ENCODE measurements at regions not wholly inside any gene's neighbourhood (a gene's known extent, or its start where the extent isn't known, plus 50 kb on each side); places are given as distances from the start of the nearest gene placed in this dataset.
A peak's percentile ranks its signal among the peaks of the same experiment; 100 is the strongest.

DNA sequence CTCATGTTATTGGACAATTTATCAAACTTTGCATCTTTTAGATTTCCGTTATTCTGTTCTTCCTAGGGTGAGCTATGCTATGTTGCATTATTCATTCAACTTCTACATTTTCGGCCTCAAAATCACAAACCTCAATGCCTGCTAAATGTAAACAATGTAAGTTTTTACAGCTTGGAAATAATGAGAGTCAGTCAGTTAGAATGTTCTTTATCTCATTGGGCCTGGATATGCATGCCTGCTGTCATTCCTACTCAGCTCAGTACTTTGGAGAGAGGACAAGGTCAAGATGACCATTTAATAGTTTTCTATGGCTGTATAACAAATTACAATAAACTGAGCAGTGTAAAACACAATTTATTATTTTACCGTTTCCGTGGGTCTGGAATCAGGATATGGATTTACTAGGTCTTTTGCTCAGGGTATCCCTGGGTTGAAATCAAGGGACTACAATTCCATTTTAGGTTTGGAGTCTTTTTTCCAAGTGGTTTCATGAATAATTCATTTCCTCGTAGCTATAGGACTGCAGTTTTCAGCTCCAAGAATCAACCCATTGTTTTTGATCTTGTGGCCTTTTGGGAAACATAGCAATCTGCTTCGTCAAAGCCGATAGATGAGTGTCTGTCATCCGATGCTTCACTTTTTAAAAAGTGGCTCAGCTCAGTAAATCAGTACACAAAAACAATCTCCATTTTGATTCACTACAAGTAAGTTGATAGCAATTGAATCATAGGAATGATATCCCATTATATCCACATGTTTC is 1143.2 kb upstream of the CDH6 start:
- no peak overlapping the region for H2BK5ac ChIP-seq (ENCODE audit: low read depth, low read length)
- H3K27ac ChIP-seq (ENCODE audit: low read depth, low read length): no peak overlapping the region
- ChIA-PET POLR2A (ENCODE audit: partially characterized antibody) (no interaction called here), CTCF (ENCODE audit: partially characterized antibody) (interaction anchor here (0.9 to 3.9 kb wide), 3 partner anchors 9 to 352 kb away, joined by 3 to 21 read pairs (median 3); no protein-coding TSS in a partner anchor)
- H3K79me1 ChIP-seq (ENCODE audit: low read depth, low read length): no peaks in the 10 kb centered on the region
- H4K8ac ChIP-seq (ENCODE audit: extremely low read depth, insufficient read depth, low read length): no peak overlapping the region
- TF ChIP-seq POLR2AphosphoS5 (IDR thresholded peaks at IDR 0.05; ENCODE audit: low read depth, low read length): no peak
- TF ChIP-seq KDM4A (IDR thresholded peaks at IDR 0.05; ENCODE audit: low read depth, low read length, severe bottlenecking): no peak
- no peak for TF ChIP-seq SAP30 (IDR thresholded peaks at IDR 0.05; ENCODE audit: insufficient read depth, insufficient replicate concordance, low read length)
- no peak for TF ChIP-seq GTF2F1 (IDR thresholded peaks at IDR 0.05; ENCODE audit: borderline replicate concordance, low read depth, low read length)
- TF ChIP-seq, protein P1, sequence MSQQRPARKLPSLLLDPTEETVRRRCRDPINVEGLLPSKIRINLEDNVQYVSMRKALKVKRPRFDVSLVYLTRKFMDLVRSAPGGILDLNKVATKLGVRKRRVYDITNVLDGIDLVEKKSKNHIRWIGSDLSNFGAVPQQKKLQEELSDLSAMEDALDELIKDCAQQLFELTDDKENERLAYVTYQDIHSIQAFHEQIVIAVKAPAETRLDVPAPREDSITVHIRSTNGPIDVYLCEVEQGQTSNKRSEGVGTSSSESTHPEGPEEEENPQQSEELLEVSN (IDR thresholded peaks at IDR 0.05): no peak
- no peak for TF ChIP-seq SP1 (IDR thresholded peaks at IDR 0.05; ENCODE audit: low read depth, low read length)
- H3K27me3 ChIP-seq (replicated peaks in 1 of 4; ENCODE audit: control insufficient read depth in 3 of 4, extremely low read depth in 1 of 4, insufficient read depth in 3 of 4, low read length in 3 of 4): no peaks in the 10 kb centered on the region
- H3K23ac ChIP-seq (ENCODE audit: insufficient read length): no peak overlapping the region
- FAIRE-seq (no peak), DNase-seq (ENCODE audit: low read depth in 1 of 2, low spot score in 2 of 2) (no peak)
- H3K56ac ChIP-seq (replicated peaks; ENCODE audit: insufficient read length, low read depth, low read length): no peak overlapping the region
- H2BK12ac ChIP-seq (ENCODE audit: low read depth, low read length): no peak overlapping the region
- no peaks in the 10 kb centered on the region for H3K79me2 ChIP-seq (ENCODE audit: control insufficient read depth in 1 of 2, insufficient read depth in 2 of 2, low read length in 2 of 2)
- H3K4me3 ChIP-seq (ENCODE audit: extremely low read depth in 1 of 4, insufficient read depth in 2 of 4, low read depth in 3 of 4, low read length in 4 of 4): no peak overlapping the region
- H3K9ac ChIP-seq (replicated peaks in 1 of 4; ENCODE audit: extremely low read depth in 1 of 4, low read depth in 3 of 4, low read length in 3 of 4): no peak overlapping the region
- H3K4me1 ChIP-seq (replicated peaks in 1 of 4; ENCODE audit: control insufficient read depth in 3 of 4, insufficient read depth in 4 of 4, low read length in 3 of 4): no peaks in the 10 kb centered on the region
- H2BK120ac ChIP-seq (replicated peaks; ENCODE audit: low read depth, low read length): no peak overlapping the region
- H3K23me2 ChIP-seq (ENCODE audit: low read depth, low read length): no peaks in the 10 kb centered on the region
- 98% methylated on average over 8 of the region's 8 CpGs; no CpG with 5 or more reads in 1 of the 2 experiments for WGBS, 2 experiments (ENCODE audit: extremely low coverage in 1 of 2, insufficient coverage in 1 of 2, insufficient read length in 1 of 2, insufficient replicate concordance in 2 of 2, low coverage in 1 of 2, low lambda C conversion rate in 2 of 2, missing lambda C conversion rate in 1 of 2)
- H3K14ac ChIP-seq (ENCODE audit: insufficient read length): no peak overlapping the region
- H3K4ac ChIP-seq (replicated peaks; ENCODE audit: insufficient read length, low read depth, low read length): no peak overlapping the region
- no peak overlapping the region for H2AK5ac ChIP-seq (ENCODE audit: low read depth, low read length)
- no peak overlapping the region for H4K5ac ChIP-seq (ENCODE audit: insufficient read length, low read depth, low read length)
- no peaks in the 10 kb centered on the region for H3K9me3 ChIP-seq (ENCODE audit: insufficient read depth in 2 of 2, low read depth in 1 of 2, low read length in 1 of 2)
- H2AFZ ChIP-seq (ENCODE audit: low read length): 0 out of 2 replicates have a peak overlapping the region, but pooled peaks have one; percentile 16
- H2BK20ac ChIP-seq (ENCODE audit: low read length): no peak overlapping the region
- no peaks in the 10 kb centered on the region for H3K36me3 ChIP-seq (ENCODE audit: control insufficient read depth in 2 of 4, insufficient read depth in 4 of 4, low read length in 3 of 4)
- H3K18ac ChIP-seq (ENCODE audit: extremely low read depth, low read length): no peak overlapping the region
- no peaks in the 10 kb centered on the region for H4K20me1 ChIP-seq (replicated peaks in 1 of 2; ENCODE audit: control insufficient read depth in 1 of 2, insufficient read depth in 2 of 2, low read length in 2 of 2)
- H3K4me2 ChIP-seq (ENCODE audit: insufficient read depth in 1 of 2, low read depth in 2 of 2, low read length in 2 of 2): no peak overlapping the region
- H4K91ac ChIP-seq (replicated peaks; ENCODE audit: insufficient read length, low read length): no peak overlapping the region
- H2BK15ac ChIP-seq (ENCODE audit: low read length): no peak overlapping the region

Data from H1 (cell line).